ENCODE measurements at regions not wholly inside any gene's neighbourhood (a gene's known extent, or its start where the extent isn't known, plus 50 kb on each side); places are given as distances from the start of the nearest gene placed in this dataset.
"Not testable (repeated sequence)": the region's sequence is repeated elsewhere in the genome, so short reads cannot be mapped to it uniquely, and the experiment has no call there.

DNA sequence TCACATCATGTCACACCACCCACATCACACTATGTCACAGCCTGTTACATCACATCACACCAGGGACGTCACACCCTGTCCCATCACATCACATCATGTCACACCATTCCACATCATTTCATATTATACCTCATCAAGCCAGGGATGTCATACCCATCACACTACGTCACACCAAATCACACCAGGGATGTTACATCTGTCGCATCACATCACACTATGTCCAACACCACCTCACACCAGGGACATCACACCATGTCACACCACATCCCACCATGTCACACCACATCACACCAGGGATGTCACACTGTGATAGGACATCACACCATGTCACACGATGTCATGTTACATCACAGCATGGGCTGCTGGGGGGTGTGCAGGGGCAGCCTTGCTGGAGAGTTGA lies 110.6 kb downstream of the TMEM121 start:
- no peak overlapping the region for H3K27ac Mint-ChIP-seq
- H3K9me3 Mint-ChIP-seq = peaks cover 6% of the 10 kb centered on the region
- no peaks in the 10 kb centered on the region for H3K4me1 Mint-ChIP-seq
- H3K27me3 Mint-ChIP-seq = peaks cover 4% of the 10 kb centered on the region
- no peak for DNase-seq
- no peaks in the 10 kb centered on the region for H3K36me3 Mint-ChIP-seq
- no peak overlapping the region for H3K4me3 Mint-ChIP-seq

DNA sequence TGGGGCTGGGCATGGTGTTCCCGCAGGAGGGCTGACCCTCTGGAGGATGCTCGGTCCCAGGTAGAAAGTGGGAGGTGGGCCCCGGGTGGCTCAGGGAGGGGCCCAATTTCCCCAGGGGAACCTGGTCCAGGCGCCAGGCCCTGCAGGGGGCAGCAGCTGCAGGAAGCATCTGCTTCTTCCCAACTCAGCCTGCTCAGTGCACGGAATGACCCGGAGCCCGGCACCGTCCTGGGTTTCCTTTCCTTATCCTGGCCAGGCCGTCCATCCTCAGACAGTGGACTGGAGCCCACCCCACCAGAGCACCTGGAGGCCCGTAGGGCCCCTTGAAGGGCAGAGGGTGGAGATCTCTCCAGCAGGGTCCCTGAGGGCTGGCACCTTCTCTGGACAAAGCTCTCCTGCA lies 111.0 kb downstream of the TMEM121 start:
- not testable (repeated sequence) for H3K4me3 Mint-ChIP-seq, H3K4me1 Mint-ChIP-seq, H3K27me3 Mint-ChIP-seq, H3K36me3 Mint-ChIP-seq, H3K9me3 Mint-ChIP-seq, H3K27ac Mint-ChIP-seq, DNase-seq

- H3K4me3 Mint-ChIP-seq, H3K4me1 Mint-ChIP-seq, H3K36me3 Mint-ChIP-seq: not testable (repeated sequence)
These were observed 113.9 kb downstream of the TMEM121 start for GRCh38 chr14:105639969-105640931.

DNA sequence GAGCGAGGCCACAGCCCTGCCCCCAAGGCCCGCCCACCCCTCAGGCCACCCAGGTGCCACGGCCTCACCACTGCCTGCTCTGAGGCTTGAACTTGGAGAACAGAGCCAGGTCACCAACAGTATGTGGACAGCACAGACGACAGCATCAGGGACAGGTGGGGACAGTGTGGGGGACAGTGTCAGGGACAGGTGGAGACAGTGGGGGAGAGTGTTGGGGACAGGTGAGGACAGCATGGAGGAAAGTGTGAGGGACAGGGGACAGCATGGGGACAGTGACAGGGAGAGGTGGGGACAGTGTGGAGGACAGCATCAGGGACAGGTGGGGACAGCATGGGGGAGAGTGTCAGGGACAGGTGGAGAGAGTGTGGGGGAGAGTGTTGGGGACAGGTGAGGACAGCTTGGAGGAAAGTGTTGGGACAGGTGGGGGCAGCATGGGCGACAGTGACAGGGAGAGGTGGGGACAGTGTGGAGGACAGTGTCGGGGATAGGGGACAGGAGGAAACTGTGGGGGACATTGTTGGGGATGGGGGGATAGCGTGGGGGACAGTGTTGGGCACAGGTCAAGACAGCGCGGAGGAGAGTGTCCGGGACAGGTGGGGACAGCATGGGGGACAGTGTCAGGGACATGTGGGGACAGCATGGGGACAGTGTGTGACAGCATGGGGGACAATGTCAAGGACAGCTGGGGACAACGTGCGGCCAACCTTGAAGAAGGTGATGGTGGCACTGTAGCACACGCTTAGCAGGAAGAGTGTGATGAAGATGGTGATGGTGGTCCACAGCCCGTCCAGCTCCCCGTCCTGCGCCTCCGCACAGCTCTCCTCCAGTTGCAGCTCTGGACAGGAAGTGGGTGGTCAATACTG lies 114.9 kb downstream of the TMEM121 start:
- Mint-ChIP-seq H3K9me3 (no peaks in the 10 kb centered on the region), H3K4me3 (no peak overlapping the region), H3K4me1 (no peaks in the 10 kb centered on the region), H3K27me3 (no peaks in the 10 kb centered on the region), H3K36me3 (no peaks in the 10 kb centered on the region), H3K27ac (no peak overlapping the region)
- DNase-seq = no peak

More at GRCh38 chr14:105639969-105640931, 113.9 kb downstream of the TMEM121 start:
- not testable (repeated sequence) for DNase-seq, H3K9me3 Mint-ChIP-seq, H3K27ac Mint-ChIP-seq, H3K27me3 Mint-ChIP-seq

DNA sequence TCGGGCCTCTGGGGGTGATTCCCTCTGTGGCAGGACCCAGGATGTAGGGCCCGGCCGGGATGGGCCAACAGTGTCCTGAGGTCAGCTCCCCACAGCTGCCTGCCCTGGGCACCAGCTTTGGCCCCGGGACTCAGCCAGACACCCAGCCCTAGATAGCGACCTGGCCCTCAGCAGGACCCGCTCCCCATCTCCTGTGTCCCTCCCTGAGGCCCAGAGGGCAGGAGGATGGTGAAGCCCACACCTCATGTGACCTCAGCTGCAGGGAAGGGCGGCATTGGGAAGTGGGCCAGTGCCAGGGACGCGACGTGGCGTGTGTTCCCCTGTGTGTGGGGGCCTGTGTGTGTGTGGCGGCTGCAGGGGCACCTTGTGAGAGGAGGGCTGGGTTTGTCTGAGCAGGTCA lies 115.6 kb downstream of the TMEM121 start:
- not testable (repeated sequence) for H3K27me3 Mint-ChIP-seq, H3K27ac Mint-ChIP-seq, H3K4me1 Mint-ChIP-seq, H3K36me3 Mint-ChIP-seq, H3K9me3 Mint-ChIP-seq, H3K4me3 Mint-ChIP-seq, DNase-seq

GRCh38 chr14:105642486-105642885 lies 116.1 kb downstream of the TMEM121 start:
- DNase-seq, H3K4me3 Mint-ChIP-seq, H3K36me3 Mint-ChIP-seq, H3K9me3 Mint-ChIP-seq, H3K27ac Mint-ChIP-seq, H3K4me1 Mint-ChIP-seq, H3K27me3 Mint-ChIP-seq: not testable (repeated sequence)

DNA sequence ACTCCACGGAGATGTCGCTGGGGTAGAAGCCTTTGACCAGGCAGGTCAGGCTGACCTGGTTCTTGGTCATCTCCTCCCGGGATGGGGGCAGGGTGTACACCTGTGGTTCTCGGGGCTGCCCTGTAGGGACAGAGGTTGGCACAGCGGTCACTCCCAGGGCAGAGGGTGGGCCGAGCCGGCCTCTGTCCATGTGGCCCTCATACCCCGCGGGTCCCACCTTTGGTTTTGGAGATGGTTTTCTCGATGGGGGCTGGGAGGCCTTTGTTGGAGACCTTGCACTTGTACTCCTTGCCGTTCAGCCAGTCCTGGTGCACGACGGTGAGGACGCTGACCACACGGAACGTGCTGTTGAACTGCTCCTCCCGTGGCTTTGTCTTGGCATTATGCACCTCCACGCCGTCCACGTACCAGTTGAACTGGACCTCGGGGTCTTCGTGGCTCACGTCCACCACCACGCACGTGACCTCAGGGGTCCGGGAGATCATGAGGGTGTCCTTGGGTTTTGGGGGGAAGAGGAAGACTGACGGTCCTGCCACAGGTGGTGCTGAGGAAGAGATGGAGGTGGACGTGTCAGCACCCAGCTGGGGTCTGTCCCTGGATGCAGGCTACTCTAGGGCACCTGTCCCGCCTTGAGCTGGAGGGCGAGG lies 117.1 kb downstream of the TMEM121 start:
- H3K4me3 Mint-ChIP-seq, DNase-seq: not testable (repeated sequence)

DNA sequence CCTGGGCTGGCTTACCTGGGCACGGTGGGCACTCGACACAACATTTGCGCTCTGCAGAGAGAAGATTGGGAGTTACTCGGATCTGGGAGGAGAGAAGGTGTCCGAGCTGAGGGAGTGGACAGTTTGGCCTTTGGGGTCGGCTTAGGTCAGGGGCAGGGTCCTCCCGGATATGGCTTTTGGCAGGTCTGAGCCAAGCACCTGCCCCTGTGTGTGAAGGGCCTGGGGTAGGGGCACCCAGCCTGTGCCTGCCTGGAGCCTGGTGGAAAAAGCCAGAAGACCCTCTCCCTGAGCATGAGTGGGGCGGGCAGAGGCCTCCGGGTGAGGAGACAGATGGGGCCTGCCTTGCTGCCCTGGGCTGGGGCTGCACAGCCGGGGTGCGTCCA lies 117.7 kb downstream of the TMEM121 start:
- H3K4me1 Mint-ChIP-seq, DNase-seq, H3K27ac Mint-ChIP-seq, H3K9me3 Mint-ChIP-seq, H3K4me3 Mint-ChIP-seq, H3K36me3 Mint-ChIP-seq, H3K27me3 Mint-ChIP-seq: not testable (repeated sequence)

More for the DNA sequence above, 117.1 kb downstream of the TMEM121 start:
- not testable (repeated sequence) for H3K36me3 Mint-ChIP-seq, H3K4me1 Mint-ChIP-seq, H3K27me3 Mint-ChIP-seq, H3K9me3 Mint-ChIP-seq, H3K27ac Mint-ChIP-seq

DNA sequence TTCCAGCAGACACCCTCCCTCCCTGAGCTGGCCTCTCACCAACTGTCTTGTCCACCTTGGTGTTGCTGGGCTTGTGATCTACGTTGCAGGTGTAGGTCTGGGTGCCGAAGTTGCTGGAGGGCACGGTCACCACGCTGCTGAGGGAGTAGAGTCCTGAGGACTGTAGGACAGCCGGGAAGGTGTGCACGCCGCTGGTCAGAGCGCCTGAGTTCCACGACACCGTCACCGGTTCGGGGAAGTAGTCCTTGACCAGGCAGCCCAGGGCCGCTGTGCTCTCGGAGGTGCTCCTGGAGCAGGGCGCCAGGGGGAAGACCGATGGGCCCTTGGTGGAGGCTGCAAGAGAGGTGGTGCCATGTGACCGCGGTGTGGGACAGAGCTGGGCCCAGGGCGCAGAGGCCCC lies 118.1 kb downstream of the TMEM121 start:
- not testable (repeated sequence) for H3K27me3 Mint-ChIP-seq, DNase-seq, H3K27ac Mint-ChIP-seq, H3K9me3 Mint-ChIP-seq, H3K4me1 Mint-ChIP-seq, H3K36me3 Mint-ChIP-seq, H3K4me3 Mint-ChIP-seq

DNA sequence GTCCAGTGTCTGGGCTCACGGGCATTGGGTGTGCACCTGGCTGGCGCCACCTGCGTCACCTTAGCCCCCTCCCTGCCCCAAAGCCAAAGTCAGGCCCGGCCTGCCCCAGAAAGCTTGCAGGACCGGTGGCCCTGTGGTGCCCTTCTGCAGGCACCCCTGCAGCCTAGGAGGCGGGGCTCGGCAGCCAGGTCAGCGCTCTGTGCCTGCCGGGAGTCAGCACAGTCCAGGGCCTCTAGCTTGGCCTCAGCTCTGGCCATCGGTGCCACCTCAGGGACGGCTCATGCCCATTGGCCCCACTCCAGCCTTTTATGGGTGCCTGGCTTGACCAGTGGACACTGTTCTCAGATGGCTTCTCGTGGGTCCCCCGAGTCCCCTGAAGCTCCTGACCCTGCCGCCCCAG lies 118.5 kb downstream of the TMEM121 start:
- not testable (repeated sequence) for H3K4me1 Mint-ChIP-seq, H3K4me3 Mint-ChIP-seq, H3K36me3 Mint-ChIP-seq, H3K27me3 Mint-ChIP-seq, H3K27ac Mint-ChIP-seq, H3K9me3 Mint-ChIP-seq, DNase-seq

DNA sequence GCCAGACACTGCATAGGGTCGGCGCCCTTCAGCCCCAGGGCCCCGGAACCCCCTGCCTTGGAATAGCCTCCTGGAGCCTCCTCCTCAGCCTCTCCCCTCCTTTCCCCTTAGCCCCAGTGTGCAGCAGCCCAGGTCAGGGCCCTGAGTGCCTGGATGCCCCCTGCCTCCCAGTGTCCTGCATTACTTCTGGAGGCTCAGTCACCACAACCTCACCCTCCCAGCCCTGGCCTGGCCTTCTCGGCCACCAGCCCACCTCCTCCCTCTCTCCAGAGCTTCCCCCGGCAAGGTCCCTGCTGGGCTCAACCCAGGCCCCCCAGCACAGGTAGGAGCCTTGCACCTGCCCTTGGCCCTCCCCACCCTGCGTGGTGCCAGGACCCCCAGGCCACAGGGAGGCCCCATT lies 119.0 kb downstream of the TMEM121 start:
- H3K4me1 Mint-ChIP-seq, H3K9me3 Mint-ChIP-seq, H3K36me3 Mint-ChIP-seq, DNase-seq, H3K4me3 Mint-ChIP-seq, H3K27me3 Mint-ChIP-seq, H3K27ac Mint-ChIP-seq: not testable (repeated sequence)

- Mint-ChIP-seq H3K36me3 (no peaks in the 10 kb centered on the region), H3K9me3 (peaks cover 3% of the 10 kb centered on the region), H3K27me3 (peaks cover 4% of the 10 kb centered on the region), H3K4me3 (no peak overlapping the region), H3K27ac (no peak overlapping the region), H3K4me1 (peaks cover 5% of the 10 kb centered on the region)
- no peak for DNase-seq
These were observed 119.8 kb downstream of the TMEM121 start for GRCh38 chr14:105646175-105646574.

DNA sequence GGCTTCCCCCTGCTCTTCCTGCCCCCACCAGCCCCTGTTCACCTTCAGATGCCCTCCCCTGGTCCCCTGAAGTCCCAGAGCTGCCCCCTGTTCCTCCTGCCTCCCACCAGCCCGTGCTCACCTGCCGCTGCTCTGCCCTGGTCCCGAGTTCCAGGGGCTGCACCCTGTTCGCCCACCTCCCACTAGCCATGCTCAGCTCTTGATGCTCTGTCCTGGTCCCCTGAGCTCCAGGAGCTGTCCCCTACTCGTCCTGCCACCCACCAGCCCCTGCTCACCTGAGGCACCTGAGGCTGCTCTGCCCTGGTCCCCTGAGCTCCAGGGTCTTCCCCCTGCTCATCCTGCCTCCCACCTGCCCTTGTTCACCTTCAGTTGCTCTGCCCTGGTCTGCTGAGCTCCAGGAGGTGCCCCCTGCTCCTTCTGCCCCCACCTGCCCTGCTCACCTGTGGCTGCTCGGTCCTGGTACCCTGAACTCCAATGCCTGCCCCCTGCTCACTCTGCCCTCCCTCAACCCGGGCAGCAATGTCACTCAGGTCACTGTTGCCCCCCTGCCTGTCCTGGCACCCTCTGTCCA lies 120.4 kb downstream of the TMEM121 start:
- not testable (repeated sequence) for H3K36me3 Mint-ChIP-seq, H3K27me3 Mint-ChIP-seq, H3K9me3 Mint-ChIP-seq, H3K4me3 Mint-ChIP-seq, DNase-seq, H3K4me1 Mint-ChIP-seq, H3K27ac Mint-ChIP-seq

- H3K27ac Mint-ChIP-seq, H3K4me1 Mint-ChIP-seq, H3K9me3 Mint-ChIP-seq, H3K27me3 Mint-ChIP-seq, H3K4me3 Mint-ChIP-seq, H3K36me3 Mint-ChIP-seq, DNase-seq: not testable (repeated sequence)
These were observed 121.0 kb downstream of the TMEM121 start for GRCh38 chr14:105647426-105647783.

All from activated naive CD8-positive, alpha-beta T cell treated with anti-CD3 and anti-CD28 coated beads for 36 hours (primary cell).